ENCODE measurements at regions not wholly inside any gene's neighbourhood (a gene's known extent, or its start where the extent isn't known, plus 50 kb on each side); places are given as distances from the start of the nearest gene placed in this dataset.
"Not testable (repeated sequence)": the region's sequence is repeated elsewhere in the genome, so short reads cannot be mapped to it uniquely, and the experiment has no call there.

- DNase-seq = no peak
Measured at GRCh38 chr9:38342532-38342931, 50.0 kb upstream of the ALDH1B1 start.

DNA sequence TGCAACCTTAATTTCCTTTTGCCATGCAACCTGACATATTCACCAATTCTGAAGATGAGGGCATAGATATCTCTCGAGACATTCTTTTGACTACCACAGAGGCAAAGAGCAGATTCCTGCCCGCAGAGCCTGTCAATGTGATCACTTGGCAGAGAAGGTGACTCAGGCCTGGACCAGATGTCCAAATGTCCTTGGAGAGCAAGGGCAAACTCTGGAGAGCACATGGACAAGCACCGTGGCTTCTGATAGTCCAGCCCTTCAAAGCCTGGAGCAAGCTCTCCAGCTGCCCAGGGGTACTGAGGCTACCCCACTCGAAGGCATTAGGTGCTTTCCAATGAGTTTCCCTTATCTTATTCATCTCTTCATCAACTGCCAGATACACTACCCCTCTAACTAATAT lies 50.4 kb upstream of the ALDH1B1 start:
- DNase-seq = no peak

DNA sequence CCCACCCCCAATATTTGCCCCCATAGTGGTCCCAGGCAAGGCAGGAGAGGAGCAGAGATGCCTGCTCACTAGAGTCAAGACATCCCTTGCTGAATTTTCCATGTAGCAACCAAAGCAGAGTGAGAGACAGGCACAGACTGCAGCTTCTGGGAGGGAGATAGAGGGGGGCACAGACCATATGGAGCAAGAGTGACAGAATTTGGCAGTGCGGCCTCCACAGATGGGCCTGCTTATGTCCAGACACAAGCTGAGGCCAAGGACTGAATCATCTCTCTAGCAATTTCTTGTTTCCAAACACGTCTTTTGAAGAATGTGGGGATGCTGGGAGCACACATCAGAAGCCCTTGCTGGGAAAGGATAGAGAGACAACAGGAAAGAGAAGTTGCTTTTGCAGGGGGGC lies 53.0 kb upstream of the ALDH1B1 start:
- no peak for DNase-seq

GRCh38 chr9:38339087-38339486 lies 53.4 kb upstream of the ALDH1B1 start:
- peak; percentile 31 for DNase-seq

DNA sequence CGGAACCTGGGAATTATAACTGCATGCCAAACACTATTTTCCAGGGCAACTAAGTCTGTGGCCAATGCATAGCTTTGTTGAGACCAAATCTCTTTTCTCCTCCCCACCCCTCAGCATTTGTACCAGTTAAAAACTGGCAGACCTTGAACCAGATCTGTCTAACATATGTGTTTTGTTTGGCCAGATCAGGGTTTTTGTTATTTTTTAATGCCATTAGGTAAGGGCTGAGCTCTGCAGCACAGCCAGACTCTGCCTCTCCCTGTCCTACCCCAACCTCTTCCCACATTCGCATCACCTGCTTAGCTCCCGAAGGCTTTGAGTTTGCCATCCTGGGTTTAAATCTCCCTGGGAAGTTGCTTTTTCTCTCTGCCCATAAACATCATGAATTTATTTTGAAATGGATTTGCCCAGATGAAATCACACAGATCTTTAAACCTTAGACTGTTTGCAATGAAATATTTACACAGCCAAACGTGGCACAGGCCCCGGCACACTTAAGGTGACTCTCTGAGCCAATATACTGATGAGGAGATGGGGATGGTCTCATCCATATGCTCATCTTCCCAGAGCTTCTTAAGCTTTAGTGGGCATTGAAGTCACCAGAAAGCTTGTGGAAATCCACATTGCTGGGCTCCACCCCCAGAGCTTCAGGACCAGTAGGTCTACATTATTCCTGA lies 54.0 kb upstream of the ALDH1B1 start:
- no peak for DNase-seq

GRCh38 chr9:38337706-38338264 lies 54.7 kb upstream of the ALDH1B1 start:
- DNase-seq = no peak

DNA sequence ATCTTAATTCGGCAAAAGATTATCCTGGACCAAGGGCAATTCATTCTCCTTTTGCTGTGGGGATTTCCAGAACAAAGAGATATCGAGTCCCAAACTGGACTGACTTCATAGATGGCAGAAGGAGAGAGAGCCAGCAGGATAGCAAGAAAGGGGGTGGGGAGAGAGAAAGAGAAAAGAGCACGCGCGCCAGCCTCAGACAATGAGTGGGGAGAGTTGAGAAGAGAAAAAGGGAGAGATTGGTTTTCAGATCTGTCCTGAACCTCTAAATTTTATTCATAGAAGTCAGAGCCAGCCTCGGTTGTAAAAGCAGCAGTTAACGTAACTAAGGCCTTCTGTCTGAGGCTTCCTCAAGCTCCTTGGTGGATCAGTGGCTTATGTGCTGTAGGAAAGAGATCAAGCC lies 55.3 kb upstream of the ALDH1B1 start:
- no peak for DNase-seq

GRCh38 chr9:38336341-38336740 lies 56.2 kb upstream of the ALDH1B1 start:
- no peak for DNase-seq

DNA sequence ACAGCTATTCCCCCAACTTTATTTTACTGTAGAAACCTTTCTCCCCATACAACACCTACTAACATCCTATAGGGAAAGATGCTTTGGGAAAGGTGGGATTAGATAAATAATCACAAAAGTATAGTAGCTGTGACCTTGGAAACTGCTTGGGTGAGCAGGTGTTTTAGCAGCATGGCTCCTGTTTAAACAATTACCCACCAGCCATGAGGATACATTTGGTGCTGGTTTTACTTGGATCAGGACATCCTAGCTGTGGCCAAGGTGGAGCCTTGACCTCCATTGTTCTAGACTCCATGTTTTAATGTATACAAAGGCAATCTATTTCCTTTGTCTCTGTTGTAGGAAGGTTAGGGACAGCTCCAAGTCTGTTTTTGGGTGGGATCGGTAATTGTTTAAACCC lies 56.8 kb upstream of the ALDH1B1 start:
- DNase-seq = no peak

GRCh38 chr9:38334234-38334633 lies 58.3 kb upstream of the ALDH1B1 start:
- no peak for DNase-seq

- DNase-seq = no peak
Measured at GRCh38 chr9:38333047-38333446, 59.5 kb upstream of the ALDH1B1 start.

- DNase-seq = no peak
Measured at GRCh38 chr9:38332625-38333024, 59.9 kb upstream of the ALDH1B1 start.

DNA sequence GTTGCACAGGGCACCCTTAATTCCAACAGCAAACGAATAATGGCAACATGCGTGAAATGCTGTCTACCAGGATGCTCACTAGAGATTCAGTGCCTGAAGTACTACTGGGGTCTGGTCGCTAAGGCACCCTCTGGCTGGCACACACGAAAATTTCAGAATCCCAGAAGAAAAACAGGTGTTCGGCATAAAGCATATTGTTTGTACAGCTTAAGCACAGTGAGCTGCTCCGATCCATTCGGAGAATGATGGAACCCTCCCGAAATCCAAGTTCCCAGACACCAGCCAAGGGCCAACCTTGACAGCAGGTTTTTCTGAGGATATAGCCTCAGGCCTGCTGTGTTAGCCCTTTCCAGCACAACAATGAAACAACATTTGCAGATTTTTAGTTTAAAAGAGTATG lies 61.4 kb upstream of the ALDH1B1 start:
- no peak for DNase-seq

DNA sequence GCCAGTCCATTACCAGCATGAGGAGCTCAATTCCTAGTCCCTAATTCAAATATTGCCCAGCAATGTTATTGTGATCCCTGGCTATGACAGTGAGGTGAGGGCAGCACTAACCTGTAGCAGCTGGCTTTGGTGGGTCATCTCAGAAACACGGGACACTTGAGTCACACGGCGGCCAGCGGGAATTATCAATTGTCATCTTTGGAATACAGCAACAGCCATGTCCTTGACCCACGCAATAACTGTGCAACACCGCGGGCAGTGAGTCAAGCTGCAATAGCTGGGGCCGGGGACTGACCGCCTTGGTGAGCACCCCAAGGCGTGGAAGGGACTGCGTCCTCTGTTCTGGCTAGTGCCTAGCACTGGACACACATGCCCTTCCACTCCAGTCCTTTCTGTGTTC lies 62.5 kb upstream of the ALDH1B1 start:
- DNase-seq = no peak

DNA sequence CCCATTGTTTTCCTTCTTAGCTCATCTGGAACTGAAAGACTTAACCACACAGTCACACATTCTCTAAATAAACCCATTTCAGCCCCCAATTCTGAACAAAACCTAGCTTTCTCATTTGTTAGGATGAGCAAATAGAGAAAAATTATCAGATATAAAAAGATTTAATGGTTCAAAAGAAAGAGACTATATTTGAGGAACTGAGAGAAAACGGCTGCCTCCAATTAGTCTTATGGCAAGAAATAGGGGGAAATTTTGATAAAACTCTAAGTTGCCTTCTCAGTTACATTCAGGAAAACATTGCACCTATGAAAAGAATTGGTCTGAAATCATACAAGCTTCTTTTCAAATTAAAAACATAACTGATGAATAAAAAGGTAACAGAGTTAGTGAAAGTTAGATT lies 63.7 kb upstream of the ALDH1B1 start:
- no peak for DNase-seq

- DNase-seq = no peak
Measured at GRCh38 chr9:38326122-38326521, 66.4 kb upstream of the ALDH1B1 start.

- DNase-seq = not testable (repeated sequence)
Measured at GRCh38 chr9:38324213-38324612, 68.3 kb upstream of the ALDH1B1 start.

- no peak for DNase-seq
Measured at GRCh38 chr9:38322937-38323336, 69.6 kb upstream of the ALDH1B1 start.

- DNase-seq = peak; percentile 58
Measured at GRCh38 chr9:38319496-38320173, 72.9 kb upstream of the ALDH1B1 start.

DNA sequence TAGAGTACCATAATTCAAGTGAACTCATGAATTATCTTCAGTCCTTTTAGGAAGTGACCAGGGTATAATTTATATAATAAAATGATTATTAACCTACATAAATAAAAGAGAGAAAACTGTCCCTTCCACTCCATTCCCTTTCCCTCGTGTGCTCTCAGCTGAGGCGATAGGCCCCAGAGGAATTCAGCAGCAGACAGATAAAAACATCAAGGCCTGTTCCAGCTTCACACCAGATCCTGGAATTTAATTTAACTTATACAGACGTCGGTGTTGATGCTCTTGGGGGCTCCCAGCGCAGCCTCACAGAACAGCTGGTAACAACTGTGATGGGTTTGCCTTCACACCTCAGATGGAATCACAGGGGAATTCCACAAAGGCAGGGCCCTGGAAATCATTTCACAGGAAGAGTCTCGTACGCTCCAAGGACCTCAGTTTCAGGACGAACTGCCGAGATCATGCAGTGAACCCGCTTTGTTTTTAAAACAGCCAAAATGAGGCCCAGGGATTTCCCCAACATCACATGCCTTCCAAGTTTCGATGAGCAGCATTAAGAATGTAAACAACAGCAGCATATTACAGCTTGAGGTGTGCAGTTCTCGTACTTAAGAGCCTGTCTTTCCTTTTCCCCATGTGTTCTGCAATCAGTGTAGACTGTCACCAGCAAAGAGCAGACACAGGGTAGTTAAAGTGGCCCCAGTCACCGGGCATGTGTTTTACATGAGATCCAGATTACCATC lies 73.6 kb upstream of the ALDH1B1 start:
- DNase-seq = peak; percentile 78

GRCh38 chr9:38316166-38316780 lies 76.2 kb upstream of the ALDH1B1 start:
- DNase-seq = no peak

DNA sequence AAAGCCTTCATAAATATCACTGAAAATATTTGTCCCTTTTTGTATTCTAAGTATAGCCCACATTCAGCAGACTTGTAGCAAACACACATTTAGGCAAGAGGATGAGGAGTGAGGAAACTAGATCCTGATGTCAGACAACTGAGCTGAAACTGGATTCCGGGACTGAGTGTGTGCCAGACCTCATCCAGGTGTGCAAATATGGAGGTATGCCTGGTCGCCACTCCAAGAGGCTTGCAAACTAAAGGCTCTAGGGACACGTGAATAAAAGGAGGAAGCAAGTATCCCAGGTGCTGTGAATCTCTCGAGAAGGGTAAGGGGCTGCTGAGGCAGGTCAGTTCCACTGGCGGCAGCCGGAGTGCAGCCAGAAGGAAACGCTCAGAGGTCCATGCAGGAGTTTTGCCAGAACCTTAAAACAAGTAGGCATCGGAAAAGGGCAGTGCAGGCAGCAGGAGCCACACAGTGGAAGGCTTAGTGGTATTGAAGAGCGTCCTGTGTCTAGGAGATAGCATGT lies 77.4 kb upstream of the ALDH1B1 start:
- DNase-seq = no peak

GRCh38 chr9:38313421-38313820 lies 79.1 kb upstream of the ALDH1B1 start:
- no peak for DNase-seq
